K562 (cell line): ENCODE measurements at regions not wholly inside any gene's neighbourhood (a gene's known extent, or its start where the extent isn't known, plus 50 kb on each side); places are given as distances from the start of the nearest gene placed in this dataset.

Experiments
- ATAC-seq: fragments of 200-7000 bp; cut with Tn5 transposase; 3 replicates; pipeline ENCODE4 v1.9.1; 2020; ENCODE audit warnings: moderate library complexity
- BruUV-seq: library from RNA; stranded (reverse); fragments of 400-500 nt; replicated peaks from 2 replicates; lab custom pipeline; 2021; lab: Mats Ljungman, UMichigan
- CTCF ChIA-PET: fragments of 300-600 bp; formaldehyde crosslinking; extraction: SDS; loops from one replicate; lab custom pipeline; 2021; ENCODE audit warnings: low intra/inter-chr PET ratio; lab: Yijun Ruan, JAX
- POLR2A ChIA-PET: fragments of 300-600, 350-650 bp; sonication (Branson Sonifier 250); formaldehyde crosslinking; extraction: SDS; loops from one replicate; lab custom pipeline; 2021; ENCODE audit warnings: antibody characterized with exemption, inconsistent platforms; lab: Yijun Ruan, JAX
- DNase-seq, 4 experiments: peaks; one replicate each; pipeline versions ENCODE4 v3.0.0 to v3.0.0-alpha.2; 2011 to 2018; ENCODE audit warnings: low spot score in 3 of 4, mixed read lengths in 3 of 4; ENCODE audit errors: extremely low read depth in 1 of 4
- FAIRE-seq: peaks from 2 replicates; lab custom pipeline; 2011; peaks lifted over from hg19 to GRCh38; lab: Jason Lieb, UNC
- H2AFZ ChIP-seq: 2 replicates; pipeline ENCODE4 v1.6.0; 2011; ENCODE audit warnings: low read depth, low read length, control low read depth, inconsistent platforms
- H3K27ac ChIP-seq: fragments of 200-600 bp; 3 replicates; pipeline ENCODE4 v1.8.0; 2011; ENCODE audit warnings: low read depth, mild to moderate bottlenecking, control low read depth, inconsistent platforms, low read length, moderate library complexity, mixed read lengths; ENCODE audit errors: extremely low read depth
- H3K27me3 ChIP-seq, 2 experiments: fragments of 300-600 bp in 1 of 2; 2 replicates in 1 of 2; 3 replicates in 1 of 2; pipeline versions ENCODE4 v1.6.0 to v1.8.0; 2011; ENCODE audit warnings: inconsistent platforms in 2 of 2, low read length in 2 of 2, mild to moderate bottlenecking in 1 of 2, mixed read lengths in 1 of 2, moderate library complexity in 1 of 2; ENCODE audit not compliant: control insufficient read depth in 2 of 2, insufficient read depth in 2 of 2
- H3K36me3 ChIP-seq: fragments of 300-600 bp; 3 replicates; pipeline ENCODE4 v1.8.0; 2011; ENCODE audit warnings: mild to moderate bottlenecking, low read length, inconsistent platforms; ENCODE audit not compliant: control insufficient read depth, insufficient read depth
- H3K4me1 ChIP-seq, 2 experiments: fragments of 200-600 bp in 1 of 2; replicated peaks in 1 of 2; 2 replicates in 1 of 2; 3 replicates in 1 of 2; pipeline versions ENCODE4 v1.5.1 to v1.8.0; 2011; ENCODE audit warnings: inconsistent platforms in 2 of 2, low read length in 2 of 2, mild to moderate bottlenecking in 1 of 2, mixed read lengths in 1 of 2, moderate library complexity in 1 of 2; ENCODE audit not compliant: control insufficient read depth in 2 of 2, insufficient read depth in 2 of 2
- H3K4me2 ChIP-seq: 2 replicates; pipeline ENCODE4 v1.6.1; 2011; ENCODE audit warnings: low read length, control low read depth, inconsistent platforms, mixed read lengths; ENCODE audit not compliant: insufficient read depth
- H3K4me3 ChIP-seq: fragments of 200-600 bp; sonication (generic), shearing (Covaris generic); 2 replicates; pipeline ENCODE4 v1.5.1; 2016; ENCODE audit warnings: control low read depth, inconsistent platforms
- H3K79me2 ChIP-seq: fragments of 200-600 bp; 3 replicates; pipeline ENCODE4 v1.8.0; 2011; ENCODE audit warnings: low read length, inconsistent platforms; ENCODE audit not compliant: control insufficient read depth, insufficient read depth
- H3K9ac ChIP-seq, 2 experiments: 2 replicates each; pipeline versions ENCODE4 v1.6.0 to v1.6.1; 2011; ENCODE audit warnings: low read depth in 2 of 2, low read length in 2 of 2, control low read depth in 1 of 2, inconsistent platforms in 1 of 2, mild to moderate bottlenecking in 1 of 2, mixed read lengths in 1 of 2; ENCODE audit not compliant: insufficient read depth in 1 of 2
- H3K9me1 ChIP-seq: one replicate; pipeline ENCODE4 v1.6.0; 2011; ENCODE audit warnings: inconsistent platforms, mild to moderate bottlenecking, low read length, moderate library complexity; ENCODE audit not compliant: control insufficient read depth, insufficient read depth
- H3K9me3 ChIP-seq: replicated peaks from 2 replicates; pipeline ENCODE4 v1.5.1; 2011; ENCODE audit warnings: low read depth, low read length, inconsistent platforms; ENCODE audit not compliant: control insufficient read depth, insufficient read depth
- H4K20me1 ChIP-seq: replicated peaks from 2 replicates; pipeline ENCODE4 v1.6.1; 2011; ENCODE audit warnings: low read length, inconsistent platforms, mixed read lengths; ENCODE audit not compliant: control insufficient read depth, insufficient read depth
- CBX5 ChIP-seq: IDR thresholded peaks from 2 replicates; pipeline ENCODE4 v1.6.1; 2014; ENCODE audit warnings: low read depth, borderline replicate concordance
- NFIC ChIP-seq: fragments of 450-650 bp; IDR thresholded peaks from 2 replicates; pipeline ENCODE4 v1.6.1; 2017; ENCODE audit warnings: mild to moderate bottlenecking, inconsistent platforms
- NRF1 ChIP-seq, 2 experiments: fragments of 450-650 bp; IDR thresholded peaks in 1 of 2; conservative IDR thresholded peaks in 1 of 2; 2 replicates each; pipeline ENCODE4 v1.6.1; 2014; ENCODE audit warnings: mild to moderate bottlenecking in 2 of 2
- REST ChIP-seq, 2 experiments: fragments of 450-650 bp; formaldehyde crosslinking in 1 of 2; IDR thresholded peaks; 2 replicates each; pipeline versions ENCODE4 v1.4.0 to v1.6.1; 2014 to 2020; ENCODE audit warnings: mild to moderate bottlenecking in 2 of 2, borderline replicate concordance in 1 of 2, low read depth in 1 of 2
- TAF7 ChIP-seq: fragments of 450-650 bp; IDR thresholded peaks from 2 replicates; pipeline ENCODE4 v1.6.1; 2016; ENCODE audit warnings: missing genetic modification characterization, missing compliant biosample characterization
- ZBTB8A ChIP-seq: fragments of 450-650 bp; IDR thresholded peaks from 2 replicates; pipeline ENCODE4 v1.6.1; 2018; ENCODE audit warnings: mild to moderate bottlenecking, moderate library complexity; ENCODE audit not compliant: partially characterized antibody
- ZMIZ1 ChIP-seq, 2 experiments: fragments of 150-350 bp in 1 of 2; IDR thresholded peaks; 2 replicates each; pipeline ENCODE4 v1.6.1; 2012 to 2016; ENCODE audit warnings: low read depth in 2 of 2, low read length in 2 of 2, mild to moderate bottlenecking in 1 of 2, moderate library complexity in 1 of 2
- ZNF57 ChIP-seq: fragments of 450-650 bp; formaldehyde crosslinking; IDR thresholded peaks from 2 replicates; pipeline ENCODE4 v1.4.0; 2020; ENCODE audit warnings: mild to moderate bottlenecking, moderate library complexity
- WGBS: fragments of 100-300 bp; shearing (Covaris generic); methylation state at CpG from one replicate; pipeline ENCODE4 v1.1.6; 2016; ENCODE audit warnings: low coverage, mixed read lengths; ENCODE audit not compliant: insufficient coverage; ENCODE audit errors: missing lambda C conversion rate; 5-methylcytosine and 5-hydroxymethylcytosine counted together
- in situ Hi-C: fragments of 300-500 bp; cut with MboI; formaldehyde crosslinking; loops from 4 replicates; pipeline ENCODE4 v1.15.0; 2018; ENCODE audit warnings: inconsistent platforms, mixed read lengths
- intact Hi-C: fragments of 100-400 bp; cut with micrococcal nuclease; formaldehyde crosslinking; loops from 2 replicates; pipeline ENCODE4 v1.14.2; 2022
- TF ChIP-seq, protein P1 (sequence below): fragments of 450-650 bp; formaldehyde crosslinking; IDR thresholded peaks from 2 replicates; pipeline ENCODE4 v1.4.0; 2020; ENCODE audit warnings: mild to moderate bottlenecking

DNA sequence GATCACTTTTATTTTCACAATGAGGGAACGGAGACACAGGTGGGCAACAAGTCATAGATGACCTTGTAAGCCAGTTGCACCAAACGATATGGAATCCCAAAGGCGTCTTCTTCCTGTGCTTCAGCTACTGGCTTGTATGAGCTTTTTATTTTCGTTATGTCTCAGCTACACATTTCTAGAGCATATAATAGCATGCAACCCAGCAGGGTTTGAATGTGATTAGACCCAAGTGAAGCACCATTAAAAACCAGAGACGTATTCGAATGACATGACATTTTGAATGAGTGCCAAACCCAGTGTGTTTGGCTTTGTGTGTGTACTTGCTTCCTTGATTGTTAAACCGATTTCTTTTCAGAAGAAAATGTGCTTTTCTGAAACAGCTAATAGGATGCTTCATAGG lies 963.2 kb upstream of the CELF2 start:
- H3K4me2 ChIP-seq: no peak overlapping the region
- ATAC-seq (no peak), FAIRE-seq (no peak), DNase-seq (no peak)
- ChIA-PET POLR2A (no interaction called here), CTCF (no interaction called here)
- H4K20me1 ChIP-seq: no peaks in the 10 kb centered on the region
- BruUV-seq: no TSS peak
- no peak overlapping the region for H2AFZ ChIP-seq
- H3K4me3 ChIP-seq: no peak overlapping the region
- no peaks in the 10 kb centered on the region for H3K27me3 ChIP-seq
- H3K27ac ChIP-seq: no peak overlapping the region
- H3K9me1 ChIP-seq: no peaks in the 10 kb centered on the region
- intact Hi-C loops: no loop called here
- WGBS: 1% methylated on average over 7 of the region's 7 CpGs
- H3K9ac ChIP-seq: no peak overlapping the region
- no peaks in the 10 kb centered on the region for H3K36me3 ChIP-seq
- in situ Hi-C loops: no loop called here
- no peaks in the 10 kb centered on the region; the same call in 1 of the 2 replicates for H3K9me3 ChIP-seq
- no peaks in the 10 kb centered on the region for H3K79me2 ChIP-seq
- H3K4me1 ChIP-seq: no peaks in the 10 kb centered on the region
- no peak for TF ChIP-seq CBX5
- no peak for TF ChIP-seq ZMIZ1 (IDR thresholded peaks at IDR 0.05; ENCODE audit: low read depth in 2 of 2, low read length in 2 of 2)
- no peak for TF ChIP-seq TAF7 (tag)
- TF ChIP-seq ZNF57 (CRISPR knock-in tag): no peak
- TF ChIP-seq, protein P1, sequence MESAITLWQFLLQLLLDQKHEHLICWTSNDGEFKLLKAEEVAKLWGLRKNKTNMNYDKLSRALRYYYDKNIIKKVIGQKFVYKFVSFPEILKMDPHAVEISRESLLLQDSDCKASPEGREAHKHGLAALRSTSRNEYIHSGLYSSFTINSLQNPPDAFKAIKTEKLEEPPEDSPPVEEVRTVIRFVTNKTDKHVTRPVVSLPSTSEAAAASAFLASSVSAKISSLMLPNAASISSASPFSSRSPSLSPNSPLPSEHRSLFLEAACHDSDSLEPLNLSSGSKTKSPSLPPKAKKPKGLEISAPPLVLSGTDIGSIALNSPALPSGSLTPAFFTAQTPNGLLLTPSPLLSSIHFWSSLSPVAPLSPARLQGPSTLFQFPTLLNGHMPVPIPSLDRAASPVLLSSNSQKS (CRISPR knock-in tag): no peak
- TF ChIP-seq REST (IDR thresholded peaks at IDR 0.05; ENCODE audit: borderline replicate concordance): no peak
- no peak for TF ChIP-seq REST (CRISPR knock-in tag; IDR thresholded peaks at IDR 0.05; ENCODE audit: low read depth)
- no peak for TF ChIP-seq ZBTB8A
- TF ChIP-seq NFIC: no peak
- TF ChIP-seq NRF1 (conservative IDR thresholded peaks at IDR 0.05 in 1 of 2, IDR thresholded peaks at IDR 0.05 in 1 of 2): no peak
